ENCODE measurements at regions not wholly inside any gene's neighbourhood (a gene's known extent, or its start where the extent isn't known, plus 50 kb on each side); places are given as distances from the start of the nearest gene placed in this dataset.
A peak's percentile ranks its signal among the peaks of the same experiment; 100 is the strongest.

- DNase-seq, result no peak
Measured at GRCh38 chr17:56648321-56648720, 54.8 kb downstream of the NOG start.

DNA sequence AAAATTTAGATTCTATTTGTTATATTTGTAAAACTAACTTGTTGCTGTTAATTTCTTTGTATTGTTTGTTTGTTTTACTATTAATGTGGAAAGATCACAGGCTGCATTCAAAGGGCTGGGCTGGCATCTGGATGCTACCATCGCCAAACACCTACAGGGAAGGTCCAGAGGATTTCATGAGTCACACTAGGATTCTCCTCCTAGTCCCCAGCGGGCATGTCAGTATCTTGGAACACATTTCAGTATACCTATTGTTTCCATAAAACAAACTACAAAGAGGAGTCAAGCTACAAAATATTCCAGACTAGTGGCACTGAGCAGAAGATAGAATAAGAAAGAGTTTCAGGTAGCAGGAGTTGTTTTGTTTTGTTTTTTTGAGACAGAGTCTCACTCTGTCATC lies 55.3 kb downstream of the NOG start:
- DNase-seq, result no peak

- DNase-seq, result no peak
Measured at GRCh38 chr17:56652628-56653027, 59.1 kb downstream of the NOG start.

DNA sequence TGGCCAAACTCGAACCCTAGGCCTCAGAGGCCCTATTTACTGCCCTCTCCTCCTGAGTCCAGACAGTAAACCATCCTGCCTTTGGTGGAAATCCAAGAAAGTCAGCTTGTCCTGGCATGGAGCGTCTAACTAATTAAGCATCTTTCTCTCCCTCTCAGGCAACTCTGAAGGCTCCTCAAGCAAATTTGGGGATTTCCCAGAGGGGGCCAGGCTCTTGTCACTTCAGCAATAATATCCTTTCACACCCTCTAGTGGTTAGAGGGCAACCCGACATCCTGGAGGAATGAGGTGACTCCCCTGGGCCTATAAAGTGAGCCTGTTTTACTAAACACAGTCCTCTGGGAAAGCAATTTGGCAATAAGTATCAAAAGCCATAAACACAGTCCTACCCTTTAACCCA lies 60.4 kb downstream of the NOG start:
- DNase-seq, result peak; percentile 68

DNA sequence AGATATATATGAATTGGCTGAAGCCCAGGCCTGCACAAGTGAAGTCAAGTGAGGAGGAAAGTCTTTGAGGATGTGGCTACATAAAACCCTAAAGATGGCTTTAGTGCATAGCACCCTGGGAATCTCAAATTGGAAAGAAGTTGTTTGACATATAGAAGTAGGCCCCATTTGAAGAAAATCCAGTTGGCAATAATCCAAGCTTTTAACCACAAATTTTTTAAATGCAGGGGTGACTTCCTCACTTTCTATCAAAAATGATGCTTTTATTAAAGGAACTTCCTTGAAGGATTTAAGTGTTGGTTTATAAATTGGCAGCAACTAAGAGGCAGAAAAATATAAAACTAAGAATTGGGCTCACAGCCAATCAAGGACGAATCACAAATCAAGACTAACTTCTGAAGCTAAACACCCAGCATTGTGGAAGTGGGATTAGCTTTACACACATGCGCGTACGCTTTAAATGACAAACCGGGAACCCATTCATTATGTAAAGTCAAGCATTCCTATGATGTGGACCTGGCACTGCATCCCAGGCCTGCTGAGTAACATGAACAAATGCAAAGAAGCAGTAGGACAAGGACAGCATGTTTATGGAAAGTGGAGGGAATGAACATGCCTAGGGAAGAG lies 63.3 kb downstream of the NOG start:
- DNase-seq, result no peak

DNA sequence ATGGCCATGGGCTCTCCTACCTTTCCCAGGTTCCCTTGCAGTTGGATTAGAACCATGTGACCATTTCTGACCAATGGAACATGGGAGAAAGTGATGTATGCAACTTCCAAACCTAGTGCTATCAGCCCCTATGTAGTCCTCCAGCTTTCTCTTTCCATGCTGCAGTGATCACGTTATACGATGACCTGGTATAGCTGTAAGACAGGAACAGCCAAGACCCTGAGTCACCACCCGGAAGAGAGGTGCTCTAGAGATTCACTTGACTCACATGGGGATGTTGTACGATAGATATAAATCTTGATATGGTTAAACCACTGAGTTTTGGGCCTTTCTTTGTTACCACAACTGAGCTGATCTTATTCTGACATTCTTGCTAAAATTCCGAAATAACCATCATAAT lies 65.1 kb downstream of the NOG start:
- DNase-seq, result no peak

GRCh38 chr17:56659622-56660021 lies 66.1 kb downstream of the NOG start:
- no peak for DNase-seq

DNA sequence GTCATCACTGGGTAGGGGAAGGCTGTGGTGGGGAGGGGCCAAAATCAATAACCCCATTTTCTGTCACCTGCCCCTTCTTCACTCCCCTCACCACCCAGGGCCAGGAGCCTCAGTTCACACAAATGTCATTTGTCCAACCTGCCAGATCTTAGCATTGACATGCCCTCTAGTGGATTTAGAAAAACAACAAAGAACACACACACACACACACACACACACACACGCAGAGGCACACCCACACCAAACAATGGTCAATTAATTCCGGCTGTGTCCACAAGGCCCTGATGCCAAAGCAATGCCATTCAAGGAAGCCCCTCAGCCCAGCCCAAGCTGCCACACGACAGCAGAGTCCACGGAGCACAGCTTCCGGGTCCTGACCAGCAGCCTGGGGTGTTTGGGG lies 68.4 kb downstream of the NOG start:
- no peak for DNase-seq

DNA sequence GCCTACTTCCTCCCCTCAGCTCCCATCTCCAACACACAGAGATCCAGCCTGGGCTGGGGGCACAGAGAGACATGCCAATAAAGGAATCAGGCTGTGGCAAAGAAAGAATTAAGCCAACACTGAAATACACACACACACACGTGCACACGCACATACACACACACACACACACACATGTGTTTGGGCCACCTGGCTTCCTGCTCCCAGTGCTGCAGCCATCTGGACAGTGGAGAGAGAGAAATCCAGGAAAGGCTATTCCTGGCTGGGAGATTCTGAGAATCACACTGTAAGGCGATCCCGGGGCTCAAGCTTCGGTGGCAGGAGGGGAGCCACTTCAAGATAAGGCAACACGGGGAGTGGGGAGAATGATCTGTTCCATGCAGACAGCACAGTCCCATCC lies 72.4 kb downstream of the NOG start:
- DNase-seq, result no peak

GRCh38 chr17:56667925-56668458 lies 74.5 kb downstream of the NOG start:
- no peak for DNase-seq

DNA sequence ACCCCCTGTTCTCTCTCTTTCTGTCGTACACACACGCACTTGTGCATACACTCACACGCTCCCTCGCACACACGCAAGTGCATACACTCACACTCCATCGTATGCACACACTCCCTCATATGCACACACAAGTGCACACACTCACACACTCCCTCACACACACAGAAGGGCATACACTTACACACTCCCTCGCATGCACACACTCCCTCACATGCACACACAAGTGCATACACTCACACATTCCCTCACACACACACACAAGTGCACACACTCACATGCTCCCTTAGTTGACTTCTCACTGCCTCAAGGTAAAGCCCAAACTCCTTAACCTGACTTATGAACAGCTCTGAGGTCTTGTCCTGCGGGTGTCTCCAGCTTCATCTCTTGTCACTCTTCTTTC lies 78.7 kb downstream of the NOG start:
- no peak for DNase-seq

- DNase-seq, result no peak
Measured at GRCh38 chr17:56674401-56674925, 81.0 kb downstream of the NOG start.

DNA sequence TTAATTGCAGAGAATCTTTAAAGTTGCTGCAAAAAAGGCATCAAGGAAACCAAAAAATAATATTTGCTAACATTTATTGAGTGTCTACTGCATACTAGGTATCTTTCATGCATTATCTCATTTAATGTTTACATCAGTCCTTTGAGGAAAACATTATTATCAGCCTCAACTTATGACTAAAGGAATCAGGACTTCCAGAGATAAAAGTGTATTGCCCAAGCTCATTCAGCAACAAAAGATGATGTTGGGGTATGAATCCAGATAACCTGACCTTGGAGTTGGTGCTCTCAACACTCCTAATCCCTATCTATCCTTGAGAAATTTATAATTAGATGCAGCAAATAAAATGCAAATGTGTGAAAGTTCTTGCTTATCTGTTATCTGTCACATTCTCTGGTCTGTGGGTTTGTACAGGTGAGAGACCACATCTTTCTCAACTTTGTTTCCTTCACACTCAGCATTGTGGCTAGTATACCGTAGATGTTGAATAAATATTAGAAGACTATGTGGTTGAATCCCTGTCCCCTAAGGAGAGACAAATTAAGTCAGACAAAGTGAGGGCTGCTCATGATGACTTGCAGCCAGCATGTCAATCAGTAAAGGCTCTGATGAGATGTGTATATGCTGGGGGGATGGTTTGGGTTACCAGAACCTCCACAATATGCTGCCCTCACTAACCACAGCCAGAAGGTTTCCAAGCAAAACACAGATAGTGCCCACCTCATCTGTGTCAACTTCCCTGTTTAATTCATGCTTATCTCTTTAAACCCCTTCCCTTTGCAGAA lies 82.6 kb downstream of the NOG start:
- no peak for DNase-seq

GRCh38 chr17:56676810-56677209 lies 83.3 kb downstream of the NOG start:
- DNase-seq, result no peak

GRCh38 chr17:56678249-56679114 lies 85.0 kb downstream of the NOG start:
- DNase-seq, result no peak

DNA sequence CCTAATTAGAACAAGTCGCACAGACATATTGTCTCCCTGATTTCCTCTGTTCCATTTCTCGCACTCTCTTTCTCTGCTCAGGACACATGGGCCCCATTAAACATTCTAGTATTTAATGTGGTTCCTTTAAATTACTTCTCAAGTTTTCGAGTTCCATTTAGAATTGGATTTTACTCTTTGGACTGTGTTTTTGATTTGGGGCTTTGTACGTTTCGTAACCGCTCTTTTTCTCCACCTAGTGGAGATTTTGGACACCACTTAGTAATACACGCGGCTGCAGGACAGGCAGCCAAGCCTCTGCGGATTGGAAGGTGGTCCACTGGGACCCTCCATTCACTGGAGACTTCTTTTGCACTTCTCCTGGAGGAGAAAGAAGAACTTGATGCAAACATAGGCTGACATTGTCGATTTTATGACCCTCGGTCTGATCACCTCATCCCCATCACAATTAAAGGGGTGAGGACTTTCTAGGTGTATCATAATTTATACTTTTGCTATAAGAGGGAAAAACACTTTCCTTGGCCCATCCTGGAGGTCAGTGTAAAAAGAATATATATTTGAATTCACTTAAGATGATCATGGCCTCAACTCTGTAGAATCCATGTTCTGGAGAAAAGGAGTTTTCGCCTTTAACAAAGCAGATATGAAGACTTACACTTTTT lies 85.7 kb downstream of the NOG start:
- no peak for DNase-seq

- no peak for DNase-seq
Measured at GRCh38 chr17:56679777-56680422, 86.4 kb downstream of the NOG start.

DNA sequence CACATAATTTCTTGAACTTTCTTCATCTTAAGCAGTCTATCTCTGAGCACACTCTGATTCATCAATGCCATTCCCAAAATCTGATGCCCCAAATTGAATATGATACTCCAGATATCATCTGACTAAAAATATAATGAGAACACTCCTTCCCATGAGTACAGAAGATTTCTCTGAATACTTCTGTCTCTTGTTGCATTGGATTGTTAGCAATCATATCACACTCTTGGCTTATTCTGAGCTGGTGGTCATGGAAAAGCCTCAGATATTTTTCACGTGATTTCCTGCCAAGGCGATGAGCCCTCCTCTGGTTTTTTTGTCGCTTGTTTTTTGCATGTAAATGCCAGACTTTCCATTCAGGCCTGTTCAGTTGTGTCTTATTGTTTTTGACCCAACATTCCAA lies 87.2 kb downstream of the NOG start:
- no peak for DNase-seq

- DNase-seq, result peak; percentile 7
Measured at GRCh38 chr17:56681561-56682266, 88.2 kb downstream of the NOG start.

- DNase-seq, result no peak
Measured at GRCh38 chr17:56688151-56688550, 94.7 kb downstream of the NOG start.

Data from stimulated activated CD4-positive, alpha-beta T cell treated with anti-CD3 and anti-CD28 coated beads, Interleukin-1b, Interleukin-23, amount 100 ng/mL, for 48 hours (primary cell).